ENCODE measurements at regions not wholly inside any gene's neighbourhood (a gene's known extent, or its start where the extent isn't known, plus 50 kb on each side); places are given as distances from the start of the nearest gene placed in this dataset.

DNA sequence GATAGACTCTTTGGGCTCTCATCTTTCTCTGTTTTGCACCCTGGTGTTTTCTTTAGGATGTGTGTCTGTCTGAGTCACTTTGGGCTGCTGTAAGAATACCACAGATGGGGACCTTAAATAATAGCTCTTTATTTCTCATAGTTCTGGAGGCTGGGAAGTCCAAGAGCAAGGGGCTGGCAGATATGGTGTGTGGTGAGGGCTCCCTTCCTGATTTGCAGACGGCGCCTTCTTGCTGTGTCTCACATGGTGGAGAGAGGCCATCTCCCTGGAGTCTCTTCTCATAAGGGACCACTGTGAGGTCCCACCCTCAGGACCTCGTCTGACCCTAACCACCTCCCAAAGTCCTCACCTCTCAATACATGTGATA lies 93.7 kb upstream of the ADRA2C start:
- no peak for TF ChIP-seq CTCF (IDR thresholded peaks at IDR 0.05; ENCODE audit: low read length)
- TF ChIP-seq EZH2phosphoT487 (IDR thresholded peaks at IDR 0.05; ENCODE audit: low read length): no peak
